ENCODE measurements at regions not wholly inside any gene's neighbourhood (a gene's known extent, or its start where the extent isn't known, plus 50 kb on each side); places are given as distances from the start of the nearest gene placed in this dataset.
A peak's percentile ranks its signal among the peaks of the same experiment; 100 is the strongest.

DNA sequence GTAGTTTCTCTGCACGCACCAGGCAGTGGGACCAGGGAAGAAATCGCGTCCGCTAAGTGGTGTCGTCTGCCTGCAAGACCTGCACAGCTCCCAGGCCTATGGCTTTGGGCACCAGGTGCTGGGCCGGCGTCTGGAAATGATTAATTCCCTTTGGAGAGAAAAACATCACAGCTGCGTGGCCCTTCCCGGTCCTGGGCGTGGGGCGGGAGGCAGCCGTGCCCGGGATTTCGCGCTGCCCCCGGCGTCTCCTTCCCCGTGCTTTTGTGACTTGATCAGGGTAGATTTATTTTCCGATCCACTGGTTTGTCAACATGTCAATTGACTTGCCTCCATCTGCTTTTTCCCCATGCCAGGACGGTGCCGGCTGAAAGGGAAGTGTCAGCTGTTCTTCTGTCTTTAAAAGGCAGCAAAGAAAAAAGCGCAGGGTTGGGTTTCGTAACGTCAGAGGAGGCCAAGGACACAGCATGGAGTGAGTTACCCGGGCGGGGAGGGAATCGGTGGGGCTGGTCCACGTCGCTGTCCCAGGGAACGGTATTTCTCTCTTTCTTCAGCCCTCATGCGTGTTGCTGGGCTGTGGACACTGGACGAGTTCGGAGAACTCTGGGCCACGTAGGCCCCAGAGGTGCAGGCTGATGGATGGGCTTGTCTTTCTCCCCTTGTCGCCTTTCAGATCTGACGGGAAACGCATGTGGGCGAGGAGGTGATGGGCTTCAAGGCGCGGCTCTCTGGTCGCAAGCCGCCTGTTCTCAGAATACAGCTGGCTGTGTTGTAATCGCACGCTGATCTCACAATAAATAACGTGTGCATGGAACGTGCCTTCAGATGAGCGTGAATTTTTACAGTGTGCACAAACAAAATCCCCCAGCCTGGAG lies 188.1 kb upstream of the ZNF469 start:
- DNase-seq (ENCODE audit: low read depth in 1 of 2, low spot score in 1 of 2) = peak in 1 of 2 experiments; percentile 64
- H3K27me3 ChIP-seq (ENCODE audit: insufficient read depth, poor library complexity, severe bottlenecking) = no peaks in the 10 kb centered on the region
- TF ChIP-seq REST (IDR thresholded peaks at IDR 0.05; ENCODE audit: insufficient replicate concordance, low read depth) (no peak), SPI1 (IDR thresholded peaks at IDR 0.05; ENCODE audit: borderline replicate concordance, low read depth) (no peak), GABPA (IDR thresholded peaks at IDR 0.05; ENCODE audit: low read depth) (no peak), POLR2AphosphoS5 (IDR thresholded peaks at IDR 0.05; ENCODE audit: low read depth) (no peak)
- TF ChIP-seq, protein P1, sequence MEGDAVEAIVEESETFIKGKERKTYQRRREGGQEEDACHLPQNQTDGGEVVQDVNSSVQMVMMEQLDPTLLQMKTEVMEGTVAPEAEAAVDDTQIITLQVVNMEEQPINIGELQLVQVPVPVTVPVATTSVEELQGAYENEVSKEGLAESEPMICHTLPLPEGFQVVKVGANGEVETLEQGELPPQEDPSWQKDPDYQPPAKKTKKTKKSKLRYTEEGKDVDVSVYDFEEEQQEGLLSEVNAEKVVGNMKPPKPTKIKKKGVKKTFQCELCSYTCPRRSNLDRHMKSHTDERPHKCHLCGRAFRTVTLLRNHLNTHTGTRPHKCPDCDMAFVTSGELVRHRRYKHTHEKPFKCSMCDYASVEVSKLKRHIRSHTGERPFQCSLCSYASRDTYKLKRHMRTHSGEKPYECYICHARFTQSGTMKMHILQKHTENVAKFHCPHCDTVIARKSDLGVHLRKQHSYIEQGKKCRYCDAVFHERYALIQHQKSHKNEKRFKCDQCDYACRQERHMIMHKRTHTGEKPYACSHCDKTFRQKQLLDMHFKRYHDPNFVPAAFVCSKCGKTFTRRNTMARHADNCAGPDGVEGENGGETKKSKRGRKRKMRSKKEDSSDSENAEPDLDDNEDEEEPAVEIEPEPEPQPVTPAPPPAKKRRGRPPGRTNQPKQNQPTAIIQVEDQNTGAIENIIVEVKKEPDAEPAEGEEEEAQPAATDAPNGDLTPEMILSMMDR (IDR thresholded peaks at IDR 0.05; ENCODE audit: insufficient read depth, low read length) = no peak
- H3K4me3 ChIP-seq (replicated peaks; ENCODE audit: insufficient read depth, low read length) = no peak overlapping the region
- no peak overlapping the region for H3K27ac ChIP-seq (replicated peaks)

GRCh38 chr16:88195269-88195705 lies 187.5 kb upstream of the ZNF469 start:
- H3K27me3 ChIP-seq (ENCODE audit: insufficient read depth, poor library complexity, severe bottlenecking) = no peaks in the 10 kb centered on the region
- DNase-seq (ENCODE audit: low read depth in 1 of 2, low spot score in 1 of 2) = no peak
- H3K27ac ChIP-seq (replicated peaks) = no peak overlapping the region
- no peak overlapping the region for H3K4me3 ChIP-seq (replicated peaks; ENCODE audit: insufficient read depth, low read length)
- TF ChIP-seq POLR2AphosphoS5 (IDR thresholded peaks at IDR 0.05; ENCODE audit: low read depth) (no peak), SPI1 (IDR thresholded peaks at IDR 0.05; ENCODE audit: borderline replicate concordance, low read depth) (no peak), GABPA (IDR thresholded peaks at IDR 0.05; ENCODE audit: low read depth) (no peak), REST (IDR thresholded peaks at IDR 0.05; ENCODE audit: insufficient replicate concordance, low read depth) (no peak)

GRCh38 chr16:88195911-88196465 lies 186.8 kb upstream of the ZNF469 start:
- Histone ChIP-seq H3K27me3 (ENCODE audit: insufficient read depth, poor library complexity, severe bottlenecking) (no peaks in the 10 kb centered on the region), H3K4me3 (replicated peaks; ENCODE audit: insufficient read depth, low read length) (no peak overlapping the region), H3K27ac (replicated peaks) (no peak overlapping the region)
- TF ChIP-seq REST (IDR thresholded peaks at IDR 0.05; ENCODE audit: insufficient replicate concordance, low read depth) (no peak), POLR2AphosphoS5 (IDR thresholded peaks at IDR 0.05; ENCODE audit: low read depth) (no peak), GABPA (IDR thresholded peaks at IDR 0.05; ENCODE audit: low read depth) (no peak), SPI1 (IDR thresholded peaks at IDR 0.05; ENCODE audit: borderline replicate concordance, low read depth) (no peak)
- TF ChIP-seq, protein P1 (IDR thresholded peaks at IDR 0.05; ENCODE audit: insufficient read depth, low read length) = no peak
- DNase-seq (ENCODE audit: low read depth in 1 of 2, low spot score in 1 of 2) = no peak
